GM18870 (cell line): ENCODE measurements at regions not wholly inside any gene's neighbourhood (a gene's known extent, or its start where the extent isn't known, plus 50 kb on each side); places are given as distances from the start of the nearest gene placed in this dataset.

Source experiments
- ATAC-seq: cut with Tn5 transposase; IDR thresholded peaks from one replicate; pipeline ENCODE4 v1.9.1; 2021; ENCODE audit warnings: moderate library complexity; ENCODE audit not compliant: unreplicated experiment

- ATAC-seq = no peak
Measured at GRCh38 chr6:164195278-164195941, 780.9 kb downstream of the QKI start.

GRCh38 chr6:164188861-164189260 is 774.3 kb downstream of the QKI start:
- no peak for ATAC-seq

- ATAC-seq = no peak
Measured at GRCh38 chr6:164185471-164185871, 771.0 kb downstream of the QKI start.

- ATAC-seq = no peak
Measured at GRCh38 chr6:164184410-164184809, 769.9 kb downstream of the QKI start.

GRCh38 chr6:164183556-164184123 is 769.1 kb downstream of the QKI start:
- no peak for ATAC-seq

- no peak for ATAC-seq
Measured at GRCh38 chr6:164178679-164179332, 764.3 kb downstream of the QKI start.

GRCh38 chr6:164169355-164169754 is 754.8 kb downstream of the QKI start:
- ATAC-seq = no peak

- no peak for ATAC-seq
Measured at GRCh38 chr6:164168595-164168994, 754.1 kb downstream of the QKI start.

GRCh38 chr6:164167873-164168405 is 753.4 kb downstream of the QKI start:
- no peak for ATAC-seq

- ATAC-seq = no peak
Measured at GRCh38 chr6:164166996-164167395, 752.5 kb downstream of the QKI start.

- no peak for ATAC-seq
Measured at GRCh38 chr6:164166515-164166914, 752.0 kb downstream of the QKI start.

- no peak for ATAC-seq
Measured at GRCh38 chr6:164164876-164165275, 750.4 kb downstream of the QKI start.

- no peak for ATAC-seq
Measured at GRCh38 chr6:164163239-164163638, 748.7 kb downstream of the QKI start.

GRCh38 chr6:164159061-164159460 is 744.5 kb downstream of the QKI start:
- ATAC-seq = no peak

- no peak for ATAC-seq
Measured at GRCh38 chr6:164154588-164154987, 740.1 kb downstream of the QKI start.

- ATAC-seq = no peak
Measured at GRCh38 chr6:164152611-164153010, 738.1 kb downstream of the QKI start.

- no peak for ATAC-seq
Measured at GRCh38 chr6:164151161-164152120, 736.9 kb downstream of the QKI start.

- no peak for ATAC-seq
Measured at GRCh38 chr6:164150232-164150631, 735.7 kb downstream of the QKI start.

GRCh38 chr6:164148788-164149187 is 734.3 kb downstream of the QKI start:
- no peak for ATAC-seq

GRCh38 chr6:164144316-164144715 is 729.8 kb downstream of the QKI start:
- no peak for ATAC-seq

GRCh38 chr6:164142322-164142721 is 727.8 kb downstream of the QKI start:
- ATAC-seq = no peak
